ENCODE measurements at regions not wholly inside any gene's neighbourhood (a gene's known extent, or its start where the extent isn't known, plus 50 kb on each side); places are given as distances from the start of the nearest gene placed in this dataset.
A peak's percentile ranks its signal among the peaks of the same experiment; 100 is the strongest.

DNA sequence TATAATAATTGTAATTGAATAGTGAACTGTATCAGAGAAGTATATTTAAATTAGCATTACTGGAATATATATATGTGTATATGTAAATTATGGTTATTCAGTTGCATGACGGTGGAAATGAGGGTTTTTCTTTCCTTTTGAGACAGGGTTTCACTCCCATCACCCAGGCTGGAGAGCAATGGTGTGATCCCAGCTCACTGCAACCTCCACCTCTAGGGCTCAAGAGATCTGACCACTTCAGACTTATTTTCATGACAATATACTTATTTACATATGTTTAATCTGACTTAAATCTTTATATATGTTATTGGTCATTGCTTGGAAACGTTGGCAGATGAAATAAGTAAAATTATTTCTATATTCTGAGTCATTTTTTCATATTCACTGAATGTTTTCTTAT lies 744.4 kb upstream of the PRR20A start:
- FAIRE-seq, result no peak
- intact Hi-C loops (cut with DNase I), result no loop called here

DNA sequence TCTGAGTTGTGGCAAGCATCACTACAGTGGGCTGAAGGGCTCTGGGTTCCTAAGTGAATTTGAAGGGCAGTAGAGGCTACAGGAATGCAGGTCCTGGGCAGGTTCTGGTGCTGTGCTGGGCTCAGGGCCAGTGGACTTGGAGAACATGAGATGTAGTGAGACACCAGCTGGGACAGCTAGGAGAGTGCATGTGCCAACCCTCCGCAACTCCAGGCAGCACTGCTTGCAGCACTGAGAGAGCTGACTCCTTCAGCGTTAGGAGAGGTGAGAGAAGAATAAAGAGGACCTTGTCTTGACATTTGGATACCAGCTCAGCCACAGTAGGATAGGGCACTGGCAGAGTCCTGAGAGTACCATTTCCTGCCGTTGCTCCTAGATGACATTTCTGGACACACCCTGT lies 739.9 kb upstream of the PRR20A start:
- Histone ChIP-seq H3K4me1 (ENCODE audit: control insufficient read depth in 2 of 3, insufficient read depth in 2 of 3, low read depth in 1 of 3, low read length in 3 of 3) (no peaks in the 10 kb centered on the region), H3K27ac (ENCODE audit: low read depth in 2 of 2, low read length in 2 of 2) (no peak overlapping the region), H3K4me3 (ENCODE audit: low read length in 3 of 3) (no peak overlapping the region), H3K36me3 (ENCODE audit: control insufficient read depth in 2 of 3, insufficient read depth in 3 of 3, low read length in 3 of 3) (no peaks in the 10 kb centered on the region), H3K27me3 (ENCODE audit: control insufficient read depth, insufficient read depth, low read length) (no peaks in the 10 kb centered on the region), H3K9ac (ENCODE audit: low read length in 3 of 3) (no peak overlapping the region), H3K9me3 (ENCODE audit: control insufficient read depth in 2 of 3, insufficient read depth in 1 of 3, low read length in 3 of 3) (peaks cover 0 to 3% (median 0%) of the 10 kb centered on the region in 3 donors)
- DNase-seq (no peak), FAIRE-seq (no peak)
- intact Hi-C loops (cut with DNase I), result no loop called here
- TF ChIP-seq, protein P1, sequence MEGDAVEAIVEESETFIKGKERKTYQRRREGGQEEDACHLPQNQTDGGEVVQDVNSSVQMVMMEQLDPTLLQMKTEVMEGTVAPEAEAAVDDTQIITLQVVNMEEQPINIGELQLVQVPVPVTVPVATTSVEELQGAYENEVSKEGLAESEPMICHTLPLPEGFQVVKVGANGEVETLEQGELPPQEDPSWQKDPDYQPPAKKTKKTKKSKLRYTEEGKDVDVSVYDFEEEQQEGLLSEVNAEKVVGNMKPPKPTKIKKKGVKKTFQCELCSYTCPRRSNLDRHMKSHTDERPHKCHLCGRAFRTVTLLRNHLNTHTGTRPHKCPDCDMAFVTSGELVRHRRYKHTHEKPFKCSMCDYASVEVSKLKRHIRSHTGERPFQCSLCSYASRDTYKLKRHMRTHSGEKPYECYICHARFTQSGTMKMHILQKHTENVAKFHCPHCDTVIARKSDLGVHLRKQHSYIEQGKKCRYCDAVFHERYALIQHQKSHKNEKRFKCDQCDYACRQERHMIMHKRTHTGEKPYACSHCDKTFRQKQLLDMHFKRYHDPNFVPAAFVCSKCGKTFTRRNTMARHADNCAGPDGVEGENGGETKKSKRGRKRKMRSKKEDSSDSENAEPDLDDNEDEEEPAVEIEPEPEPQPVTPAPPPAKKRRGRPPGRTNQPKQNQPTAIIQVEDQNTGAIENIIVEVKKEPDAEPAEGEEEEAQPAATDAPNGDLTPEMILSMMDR (IDR thresholded peaks at IDR 0.05; ENCODE audit: borderline replicate concordance, extremely low read depth, insufficient read depth), result no peak

More for the DNA sequence above, 744.4 kb upstream of the PRR20A start:
- TF ChIP-seq, protein P1 (IDR thresholded peaks at IDR 0.05; ENCODE audit: borderline replicate concordance, extremely low read depth, insufficient read depth), result no peak
- Histone ChIP-seq H3K9me3 (ENCODE audit: control insufficient read depth in 2 of 3, insufficient read depth in 1 of 3, low read length in 3 of 3) (no peaks in the 10 kb centered on the region), H3K36me3 (ENCODE audit: control insufficient read depth in 2 of 3, insufficient read depth in 3 of 3, low read length in 3 of 3) (no peaks in the 10 kb centered on the region), H3K4me3 (ENCODE audit: low read length in 3 of 3) (no peak overlapping the region), H3K9ac (ENCODE audit: low read length in 3 of 3) (no peak overlapping the region), H3K27me3 (ENCODE audit: control insufficient read depth, insufficient read depth, low read length) (no peaks in the 10 kb centered on the region), H3K27ac (ENCODE audit: low read depth in 2 of 2, low read length in 2 of 2) (no peak overlapping the region), H3K4me1 (ENCODE audit: control insufficient read depth in 2 of 3, insufficient read depth in 2 of 3, low read depth in 1 of 3, low read length in 3 of 3) (no peaks in the 10 kb centered on the region)
- DNase-seq, result no peak

DNA sequence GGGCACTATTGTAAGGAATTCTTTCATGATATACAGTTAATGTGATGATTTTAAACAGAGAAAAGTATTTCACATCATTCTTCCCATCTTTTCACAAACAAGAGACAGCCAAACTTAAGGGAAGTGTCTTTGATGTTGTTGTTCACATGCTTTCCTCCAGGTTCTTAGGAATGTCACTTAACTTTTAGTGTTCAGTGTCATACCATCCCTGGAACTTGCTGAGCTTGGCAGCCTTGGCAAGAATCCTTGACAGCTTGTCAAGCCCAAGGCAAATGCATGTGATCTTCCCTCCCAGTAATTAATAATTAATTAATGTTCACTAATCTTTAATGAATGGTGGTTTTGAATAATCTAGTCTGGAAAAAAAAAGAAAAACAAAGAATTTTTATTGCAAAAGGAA lies 727.9 kb upstream of the PRR20A start:
- Histone ChIP-seq H3K4me3 (ENCODE audit: low read length in 3 of 3) (no peak overlapping the region), H3K9ac (ENCODE audit: low read length in 3 of 3) (no peak overlapping the region), H3K36me3 (ENCODE audit: control insufficient read depth in 2 of 3, insufficient read depth in 3 of 3, low read length in 3 of 3) (no peaks in the 10 kb centered on the region), H3K9me3 (ENCODE audit: control insufficient read depth in 2 of 3, insufficient read depth in 1 of 3, low read length in 3 of 3) (peaks cover 0 to 4% (median 0%) of the 10 kb centered on the region in 3 donors), H3K4me1 (ENCODE audit: control insufficient read depth in 2 of 3, insufficient read depth in 2 of 3, low read depth in 1 of 3, low read length in 3 of 3) (no peaks in the 10 kb centered on the region), H3K27ac (ENCODE audit: low read depth in 2 of 2, low read length in 2 of 2) (no peak overlapping the region), H3K27me3 (ENCODE audit: control insufficient read depth, insufficient read depth, low read length) (no peaks in the 10 kb centered on the region)
- peak; percentile 70 for FAIRE-seq
- TF ChIP-seq, protein P1 (IDR thresholded peaks at IDR 0.05; ENCODE audit: borderline replicate concordance, extremely low read depth, insufficient read depth), result no peak
- intact Hi-C loops (cut with DNase I), result no loop called here
- DNase-seq, result peak in 2 of 5 donors; percentile 0 to 28

DNA sequence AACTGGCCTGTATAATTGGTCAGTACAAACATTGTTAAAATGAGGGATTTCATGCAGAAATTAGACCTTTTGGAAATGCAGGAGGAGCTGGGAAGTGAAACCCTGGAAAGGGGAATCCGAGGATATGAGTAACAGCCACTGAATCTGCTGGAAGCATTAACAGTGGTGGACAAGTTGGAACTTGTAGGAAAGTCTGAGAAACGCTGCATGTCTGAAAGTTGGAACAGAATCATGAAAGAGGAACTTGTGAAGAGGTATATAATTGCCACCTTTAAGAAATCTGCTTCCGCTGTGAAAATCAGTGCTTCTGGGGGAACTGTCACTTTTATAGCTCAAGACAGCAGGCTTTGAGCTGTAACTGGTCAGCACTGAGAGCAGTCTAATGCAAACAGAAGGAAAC lies 716.5 kb upstream of the PRR20A start:
- no peak for FAIRE-seq
- Histone ChIP-seq H3K9ac (ENCODE audit: low read length in 3 of 3) (no peak overlapping the region), H3K4me1 (ENCODE audit: control insufficient read depth in 2 of 3, insufficient read depth in 2 of 3, low read depth in 1 of 3, low read length in 3 of 3) (no peaks in the 10 kb centered on the region), H3K27me3 (ENCODE audit: control insufficient read depth, insufficient read depth, low read length) (no peaks in the 10 kb centered on the region), H3K9me3 (ENCODE audit: control insufficient read depth in 2 of 3, insufficient read depth in 1 of 3, low read length in 3 of 3) (no peaks in the 10 kb centered on the region), H3K27ac (ENCODE audit: low read depth in 2 of 2, low read length in 2 of 2) (no peak overlapping the region), H3K4me3 (ENCODE audit: low read length in 3 of 3) (no peak overlapping the region), H3K36me3 (ENCODE audit: control insufficient read depth in 2 of 3, insufficient read depth in 3 of 3, low read length in 3 of 3) (no peaks in the 10 kb centered on the region)
- no peak for DNase-seq
- intact Hi-C loops (cut with DNase I), result no loop called here
- TF ChIP-seq, protein P1 (IDR thresholded peaks at IDR 0.05; ENCODE audit: borderline replicate concordance, extremely low read depth, insufficient read depth), result no peak

Measured in kidney (tissue), 13 donors.